ENCODE measurements at regions not wholly inside any gene's neighbourhood (a gene's known extent, or its start where the extent isn't known, plus 50 kb on each side); places are given as distances from the start of the nearest gene placed in this dataset.

DNA sequence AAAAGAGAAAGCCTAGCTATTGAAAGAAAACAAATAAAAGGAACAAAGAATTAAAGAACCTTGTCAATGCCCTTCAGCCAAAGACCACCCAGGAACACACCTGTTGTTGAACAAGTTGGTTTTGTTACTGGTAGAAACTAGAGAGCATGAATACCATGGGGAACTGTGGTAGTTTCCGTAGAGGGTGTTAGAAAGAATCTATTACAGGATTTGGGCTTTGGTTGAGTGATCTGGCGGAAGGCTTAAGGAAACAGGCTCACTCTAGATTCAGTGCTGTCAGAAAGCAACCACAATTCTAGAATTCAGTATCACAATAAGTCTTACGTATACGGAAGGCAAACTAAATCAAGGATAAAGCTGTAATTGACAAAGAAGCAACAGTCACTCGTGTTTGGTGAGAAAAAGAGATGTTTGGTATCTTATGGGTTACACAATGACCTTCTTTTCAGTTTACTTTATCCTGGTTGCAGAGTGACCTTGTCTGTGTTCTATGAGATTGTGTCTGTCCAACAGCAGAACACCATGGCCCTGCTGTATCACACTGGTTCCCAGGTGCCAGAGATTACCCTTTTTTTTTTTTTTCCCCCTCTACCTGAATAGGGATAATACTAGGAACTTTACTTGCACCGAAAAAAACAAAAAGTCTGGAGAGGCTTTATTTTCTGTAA, 265.9 kb downstream of the SHQ1 start:
- Mint-ChIP-seq H3K36me3 (ENCODE audit: low read depth) (no peaks in the 10 kb centered on the region), H3K27ac (no peak overlapping the region), H3K4me1 (ENCODE audit: low read depth) (peaks cover 7% of the 10 kb centered on the region), H3K4me3 (no peak overlapping the region), H3K27me3 (no peaks in the 10 kb centered on the region), H3K9me3 (no peaks in the 10 kb centered on the region)
- DNase-seq, result no peak

DNA sequence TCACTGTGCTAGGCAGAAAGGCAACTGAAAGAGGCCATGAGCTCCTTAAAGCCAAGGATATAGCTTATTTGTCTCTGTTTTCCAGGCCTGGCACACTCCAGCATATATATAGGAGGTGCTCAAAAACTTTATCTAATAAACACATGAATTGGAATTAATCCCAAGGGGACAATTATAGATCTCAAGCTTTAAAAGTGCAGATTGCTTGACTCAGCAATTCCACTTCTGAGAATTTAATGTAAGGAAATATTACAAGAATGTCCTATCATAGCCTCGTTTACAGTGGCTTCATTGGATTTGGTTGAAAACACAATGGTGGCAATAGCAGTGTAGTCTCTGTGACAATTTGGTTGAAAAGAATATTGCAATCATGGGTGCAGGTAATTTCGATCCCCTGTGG, 267.3 kb downstream of the SHQ1 start:
- H3K4me3 Mint-ChIP-seq, result no peak overlapping the region
- DNase-seq, result no peak
- no peaks in the 10 kb centered on the region for H3K27me3 Mint-ChIP-seq
- H3K4me1 Mint-ChIP-seq (ENCODE audit: low read depth), result peaks cover 7% of the 10 kb centered on the region
- H3K9me3 Mint-ChIP-seq, result no peaks in the 10 kb centered on the region
- H3K36me3 Mint-ChIP-seq (ENCODE audit: low read depth), result no peaks in the 10 kb centered on the region
- no peak overlapping the region for H3K27ac Mint-ChIP-seq

DNA sequence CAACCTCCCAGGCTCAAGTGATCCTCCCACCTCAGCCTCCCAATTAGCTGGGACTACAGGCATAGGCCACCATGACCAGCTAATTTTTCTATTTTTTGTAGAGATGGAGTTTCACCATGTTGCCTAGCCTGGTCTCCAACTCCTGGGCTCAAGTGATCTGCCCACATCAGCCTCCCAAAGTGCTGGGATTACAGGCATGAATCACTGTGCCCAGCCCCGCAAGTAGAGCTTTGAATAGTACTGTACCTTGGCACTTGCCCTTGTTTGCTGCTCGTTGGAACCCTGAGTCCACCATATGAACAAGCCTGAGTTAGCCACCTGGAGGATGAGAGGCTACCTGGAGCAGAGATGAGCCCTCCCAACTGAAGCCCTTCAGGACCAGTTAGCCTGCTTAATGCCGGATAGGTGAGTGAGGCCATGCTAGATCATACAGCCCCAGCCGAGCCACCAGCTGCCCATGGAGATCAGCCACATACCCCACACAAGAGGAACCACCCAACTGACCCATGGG, 267.9 kb downstream of the SHQ1 start:
- DNase-seq, result no peak
- Mint-ChIP-seq H3K27me3 (no peaks in the 10 kb centered on the region), H3K9me3 (no peaks in the 10 kb centered on the region), H3K27ac (no peak overlapping the region), H3K4me3 (no peak overlapping the region), H3K4me1 (ENCODE audit: low read depth) (peaks cover 6% of the 10 kb centered on the region), H3K36me3 (ENCODE audit: low read depth) (no peaks in the 10 kb centered on the region)

DNA sequence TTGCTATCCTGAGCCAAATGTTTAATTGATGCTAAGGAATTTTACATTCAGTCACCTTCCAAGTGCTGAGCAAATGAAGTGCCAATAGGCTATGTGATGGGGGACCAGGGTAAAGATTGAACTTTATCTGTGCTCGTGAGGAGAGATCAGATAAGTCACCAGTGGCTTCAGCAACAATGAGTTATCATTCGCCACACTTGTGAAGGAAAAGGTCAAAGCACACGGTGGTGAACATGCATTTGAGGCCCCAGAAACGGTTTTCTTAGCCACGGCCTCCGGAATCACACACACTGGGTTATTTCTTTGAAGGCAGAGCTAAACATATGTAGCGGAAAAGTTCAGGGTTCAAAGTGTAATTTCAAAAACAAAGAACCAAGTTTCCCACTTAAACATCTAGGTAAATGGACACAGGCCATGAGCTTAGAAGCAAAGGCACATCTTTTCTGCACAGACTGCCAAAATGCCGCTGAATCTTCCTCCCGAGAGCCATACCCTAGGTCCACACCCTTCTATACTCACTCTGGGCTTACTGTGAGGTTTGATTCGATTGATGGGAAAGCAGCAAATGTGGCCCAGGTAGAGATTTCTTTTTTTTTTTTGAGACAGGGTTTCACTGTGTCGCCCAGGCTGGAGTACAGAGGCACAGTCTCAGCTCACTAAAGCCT, 268.5 kb downstream of the SHQ1 start:
- DNase-seq, result no peak
- Mint-ChIP-seq H3K27ac (no peak overlapping the region), H3K9me3 (no peaks in the 10 kb centered on the region), H3K4me1 (ENCODE audit: low read depth) (peaks cover 2% of the 10 kb centered on the region), H3K36me3 (ENCODE audit: low read depth) (no peaks in the 10 kb centered on the region), H3K27me3 (no peaks in the 10 kb centered on the region), H3K4me3 (no peak overlapping the region)

DNA sequence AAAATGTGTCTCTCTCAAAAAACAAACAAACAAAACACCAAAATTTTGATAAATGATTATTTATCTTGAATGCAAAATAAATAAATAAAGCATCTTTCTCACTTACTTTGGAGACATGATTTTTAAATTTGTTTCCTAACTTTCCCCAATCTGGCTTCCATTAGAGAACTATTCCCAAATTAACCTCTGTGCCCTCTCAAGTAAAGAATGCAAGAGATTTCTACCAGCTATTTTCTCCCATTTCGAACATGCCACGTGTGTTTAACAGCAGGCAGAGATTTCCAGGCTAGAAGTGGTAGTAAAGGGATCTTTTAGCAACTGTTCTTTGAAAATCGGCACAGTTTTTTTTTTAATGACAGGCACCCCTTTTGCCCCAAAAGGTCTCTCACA, 269.1 kb downstream of the SHQ1 start:
- Mint-ChIP-seq H3K4me1 (ENCODE audit: low read depth) (peaks cover 2% of the 10 kb centered on the region), H3K4me3 (no peak overlapping the region), H3K36me3 (ENCODE audit: low read depth) (no peaks in the 10 kb centered on the region), H3K27ac (no peak overlapping the region), H3K9me3 (no peaks in the 10 kb centered on the region), H3K27me3 (no peaks in the 10 kb centered on the region)
- DNase-seq, result no peak

DNA sequence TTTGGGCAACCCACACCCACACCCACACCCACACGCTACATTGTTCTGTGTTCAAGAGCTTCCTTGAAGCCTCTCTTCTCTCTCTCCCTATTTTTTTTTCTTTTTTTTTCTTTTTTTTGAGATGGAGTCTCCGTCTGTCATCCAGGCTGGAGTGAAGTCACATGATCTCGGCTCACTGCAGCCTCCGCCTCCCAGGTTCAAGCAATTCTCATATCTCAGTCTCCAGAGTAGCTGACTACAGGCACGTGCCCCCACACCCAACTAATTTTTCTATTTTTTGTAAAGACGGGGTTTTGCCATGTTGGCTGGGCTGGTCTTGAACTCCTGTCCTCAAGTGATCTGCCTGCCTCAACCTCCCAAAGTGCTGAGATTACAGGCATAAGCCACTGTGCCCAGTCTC, 271.1 kb downstream of the SHQ1 start:
- Mint-ChIP-seq H3K4me3 (no peak overlapping the region), H3K36me3 (ENCODE audit: low read depth) (no peaks in the 10 kb centered on the region), H3K4me1 (ENCODE audit: low read depth) (no peaks in the 10 kb centered on the region), H3K27ac (no peak overlapping the region), H3K27me3 (no peaks in the 10 kb centered on the region), H3K9me3 (no peaks in the 10 kb centered on the region)
- DNase-seq, result no peak

DNA sequence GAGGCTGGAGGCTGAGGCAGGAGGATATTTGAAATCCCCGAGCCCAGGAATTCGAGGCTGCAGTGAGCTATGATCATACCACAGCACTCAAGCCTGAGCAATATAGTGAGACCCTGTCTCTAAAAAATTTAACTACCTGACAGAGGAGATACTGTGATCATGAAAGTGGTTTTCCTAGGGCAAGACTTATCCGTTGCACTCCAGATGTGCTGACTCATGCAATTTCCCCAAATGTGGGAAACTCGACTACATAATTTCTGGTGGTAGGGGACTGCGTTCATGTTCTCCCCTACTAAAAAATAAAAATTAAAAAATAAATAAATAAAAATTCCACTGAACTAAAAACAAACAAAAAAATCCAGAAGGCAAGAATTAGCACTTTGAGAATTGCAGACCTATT, 271.7 kb downstream of the SHQ1 start:
- Mint-ChIP-seq H3K4me1 (ENCODE audit: low read depth) (no peaks in the 10 kb centered on the region), H3K27ac (no peak overlapping the region), H3K27me3 (no peaks in the 10 kb centered on the region), H3K36me3 (ENCODE audit: low read depth) (no peaks in the 10 kb centered on the region), H3K9me3 (no peaks in the 10 kb centered on the region), H3K4me3 (no peak overlapping the region)
- DNase-seq, result no peak

DNA sequence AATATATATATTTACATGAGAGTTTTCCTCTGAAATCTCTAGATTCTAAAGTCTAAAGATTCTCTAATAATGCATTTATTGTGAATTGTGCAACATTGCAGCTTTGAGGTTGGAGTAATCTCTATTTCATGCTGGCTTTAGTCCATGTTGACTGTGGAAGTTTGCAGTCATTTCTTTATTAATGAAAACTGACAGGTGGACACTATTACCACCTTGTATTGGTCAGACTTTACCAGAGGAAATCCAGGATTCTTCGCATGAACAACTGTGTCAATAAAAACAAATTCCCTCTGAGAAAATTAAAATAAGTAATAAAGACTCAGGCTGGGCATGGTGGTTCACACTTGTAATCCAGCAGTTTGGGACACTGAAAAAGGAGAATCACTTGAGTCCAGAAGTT, 274.1 kb downstream of the SHQ1 start:
- Mint-ChIP-seq H3K4me1 (ENCODE audit: low read depth) (no peaks in the 10 kb centered on the region), H3K9me3 (no peaks in the 10 kb centered on the region), H3K36me3 (ENCODE audit: low read depth) (no peaks in the 10 kb centered on the region), H3K27ac (no peak overlapping the region), H3K27me3 (no peaks in the 10 kb centered on the region), H3K4me3 (no peak overlapping the region)
- no peak for DNase-seq

DNA sequence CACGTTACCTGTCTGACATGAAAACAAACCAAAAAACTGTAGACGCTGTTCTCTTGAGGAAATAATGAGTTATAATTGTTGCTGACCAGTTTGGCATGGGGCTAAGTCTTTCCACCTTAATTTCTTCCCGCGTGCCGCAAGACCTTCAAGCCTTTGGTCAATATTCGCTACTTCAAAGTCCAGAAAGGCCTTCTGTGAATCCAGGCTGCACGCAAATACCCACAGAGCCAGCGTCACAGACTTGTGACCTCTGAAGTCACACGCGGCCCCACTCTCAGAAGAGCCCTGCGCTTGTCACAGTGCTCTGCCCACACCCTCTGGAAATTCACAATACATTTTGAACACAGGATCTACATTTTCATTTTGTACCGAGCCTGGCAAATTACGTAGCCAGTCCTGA, 275.2 kb downstream of the SHQ1 start:
- Mint-ChIP-seq H3K27me3 (no peaks in the 10 kb centered on the region), H3K9me3 (no peaks in the 10 kb centered on the region), H3K36me3 (ENCODE audit: low read depth) (no peaks in the 10 kb centered on the region), H3K27ac (no peak overlapping the region), H3K4me3 (no peak overlapping the region), H3K4me1 (ENCODE audit: low read depth) (no peaks in the 10 kb centered on the region)
- no peak for DNase-seq

DNA sequence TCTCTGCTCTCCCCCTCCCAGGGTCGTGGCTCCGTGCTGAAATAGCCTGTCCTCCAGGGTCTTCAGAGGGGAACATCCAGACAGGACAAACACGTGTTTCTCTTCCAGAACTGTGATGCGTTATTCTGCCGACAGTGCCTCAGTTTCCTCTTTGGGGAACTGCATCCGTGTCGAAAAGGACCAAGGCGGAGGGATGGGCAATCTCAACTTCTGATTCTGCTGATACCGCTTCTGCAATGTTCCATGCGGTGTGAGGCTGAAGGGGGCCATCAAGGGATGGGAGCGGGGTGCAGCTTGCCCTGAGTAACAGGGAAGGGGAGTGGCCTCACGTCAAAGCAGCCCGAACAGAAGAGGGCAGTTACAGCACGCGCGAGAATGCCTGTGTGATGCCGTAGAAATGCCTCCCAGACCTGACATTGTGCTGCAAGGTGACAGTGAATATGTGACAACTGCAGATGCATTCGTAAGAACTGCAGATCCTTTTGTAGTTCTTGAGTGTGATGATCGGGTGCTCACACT, 275.7 kb downstream of the SHQ1 start:
- no peaks in the 10 kb centered on the region for H3K36me3 Mint-ChIP-seq (ENCODE audit: low read depth)
- H3K4me3 Mint-ChIP-seq, result no peak overlapping the region
- no peaks in the 10 kb centered on the region for H3K9me3 Mint-ChIP-seq
- H3K4me1 Mint-ChIP-seq (ENCODE audit: low read depth), result no peaks in the 10 kb centered on the region
- no peaks in the 10 kb centered on the region for H3K27me3 Mint-ChIP-seq
- H3K27ac Mint-ChIP-seq, result no peak overlapping the region
- DNase-seq, result no peak

DNA sequence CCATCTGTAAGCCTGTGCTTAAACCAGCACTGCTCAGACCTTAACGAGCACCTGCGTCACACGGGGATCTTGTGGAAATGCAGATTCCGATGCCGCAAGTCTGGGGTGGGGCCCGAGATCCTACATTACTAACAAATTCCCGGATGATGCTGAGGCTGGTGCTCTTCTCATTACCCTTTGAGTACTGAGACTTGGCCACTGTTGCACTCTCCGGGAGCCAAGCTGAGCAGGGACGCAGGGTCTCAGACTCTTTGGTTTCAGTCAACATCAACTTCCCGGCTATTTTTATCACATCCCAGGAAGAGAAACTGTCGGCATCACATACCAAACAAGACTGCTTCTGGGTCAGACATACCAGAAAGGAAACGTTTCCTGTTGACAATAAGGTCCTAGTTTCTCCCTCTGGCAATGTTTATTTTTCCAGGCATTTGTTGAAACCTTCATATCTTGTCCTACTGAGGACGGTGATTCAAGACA, 276.6 kb downstream of the SHQ1 start:
- Mint-ChIP-seq H3K36me3 (ENCODE audit: low read depth) (no peaks in the 10 kb centered on the region), H3K9me3 (no peaks in the 10 kb centered on the region), H3K4me3 (no peak overlapping the region), H3K4me1 (ENCODE audit: low read depth) (no peaks in the 10 kb centered on the region), H3K27me3 (no peaks in the 10 kb centered on the region), H3K27ac (no peak overlapping the region)
- DNase-seq, result no peak

DNA sequence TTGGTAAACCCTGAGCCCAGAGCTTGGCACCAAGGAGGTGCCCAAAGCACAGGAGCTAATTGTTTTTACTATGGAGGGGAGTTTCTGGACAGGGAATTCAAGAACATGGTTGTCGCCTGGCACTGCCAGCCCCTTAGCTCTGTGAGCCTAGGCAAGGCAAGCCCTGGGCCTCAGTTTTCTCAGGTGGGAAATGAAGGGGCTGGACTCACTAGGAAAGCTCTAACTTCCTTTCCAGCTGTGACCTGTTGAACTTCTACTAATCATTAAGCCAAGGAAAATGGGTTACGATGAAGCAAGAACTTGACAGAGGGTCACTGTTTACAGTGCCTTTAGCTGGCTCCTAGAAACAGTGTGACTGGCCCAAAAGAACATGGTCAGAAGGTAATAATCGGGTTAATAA, 277.2 kb downstream of the SHQ1 start:
- Mint-ChIP-seq H3K27me3 (no peaks in the 10 kb centered on the region), H3K4me1 (ENCODE audit: low read depth) (no peaks in the 10 kb centered on the region), H3K36me3 (ENCODE audit: low read depth) (no peaks in the 10 kb centered on the region), H3K9me3 (no peaks in the 10 kb centered on the region), H3K27ac (no peak overlapping the region), H3K4me3 (no peak overlapping the region)
- DNase-seq, result no peak

DNA sequence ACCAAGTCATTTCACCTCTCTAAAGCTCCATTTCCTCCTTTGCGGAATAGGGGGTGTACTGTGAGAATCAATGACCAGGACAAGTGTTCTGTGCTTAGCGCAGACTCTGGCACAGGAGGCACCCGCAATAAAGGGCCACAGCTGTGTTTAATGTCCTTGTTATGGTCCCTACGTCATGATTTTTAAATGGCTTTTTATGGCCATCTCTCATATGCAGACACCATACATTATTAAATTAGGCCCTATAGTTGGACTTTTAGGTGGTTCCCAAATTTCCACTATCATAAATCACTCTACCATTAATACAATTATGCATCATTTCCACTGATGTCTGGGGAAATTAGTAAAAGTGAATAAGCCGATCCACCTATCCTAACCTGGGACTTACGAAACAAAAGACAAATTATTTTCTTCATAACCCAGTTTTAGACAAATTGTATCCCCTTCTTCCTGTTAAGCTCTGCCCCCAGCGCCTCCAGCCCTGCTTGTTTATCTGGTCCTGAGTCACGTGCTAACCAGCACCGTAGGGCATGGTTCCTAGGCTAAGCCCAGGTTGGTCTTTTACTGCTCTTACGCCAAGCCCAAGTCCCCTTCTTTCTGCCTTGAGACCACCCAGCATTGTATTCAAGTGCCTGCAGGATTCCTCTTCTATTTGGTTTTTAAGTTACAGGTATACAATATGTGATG, 278.3 kb downstream of the SHQ1 start:
- DNase-seq, result no peak
- Mint-ChIP-seq H3K27ac (no peak overlapping the region), H3K9me3 (no peaks in the 10 kb centered on the region), H3K4me3 (no peak overlapping the region), H3K27me3 (no peaks in the 10 kb centered on the region), H3K4me1 (ENCODE audit: low read depth) (no peaks in the 10 kb centered on the region), H3K36me3 (ENCODE audit: low read depth) (no peaks in the 10 kb centered on the region)

DNA sequence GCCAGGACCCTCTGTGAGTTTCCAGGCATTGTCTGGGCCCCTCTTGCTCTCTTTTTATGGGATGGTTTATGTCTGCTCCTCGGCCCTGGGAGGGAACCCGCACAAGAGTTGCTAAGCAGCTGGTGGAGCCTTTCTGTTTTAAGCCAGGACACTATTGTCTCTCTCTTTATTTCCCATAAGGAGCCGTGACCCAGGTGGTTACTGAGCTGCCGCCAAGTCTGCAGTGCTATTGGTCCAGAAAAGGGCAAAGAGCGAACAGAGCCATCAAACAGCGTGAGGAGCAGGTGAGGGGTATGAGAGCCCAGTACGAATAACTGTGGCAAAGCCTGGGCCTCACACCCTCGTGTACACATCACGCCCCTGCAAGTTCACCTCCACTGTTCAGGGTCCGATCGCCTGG, 280.2 kb downstream of the SHQ1 start:
- no peak for DNase-seq
- H3K4me1 Mint-ChIP-seq (ENCODE audit: low read depth), result no peaks in the 10 kb centered on the region
- H3K36me3 Mint-ChIP-seq (ENCODE audit: low read depth), result no peaks in the 10 kb centered on the region
- no peak overlapping the region for H3K4me3 Mint-ChIP-seq
- H3K9me3 Mint-ChIP-seq, result no peaks in the 10 kb centered on the region
- no peak overlapping the region for H3K27ac Mint-ChIP-seq
- H3K27me3 Mint-ChIP-seq, result no peaks in the 10 kb centered on the region

DNA sequence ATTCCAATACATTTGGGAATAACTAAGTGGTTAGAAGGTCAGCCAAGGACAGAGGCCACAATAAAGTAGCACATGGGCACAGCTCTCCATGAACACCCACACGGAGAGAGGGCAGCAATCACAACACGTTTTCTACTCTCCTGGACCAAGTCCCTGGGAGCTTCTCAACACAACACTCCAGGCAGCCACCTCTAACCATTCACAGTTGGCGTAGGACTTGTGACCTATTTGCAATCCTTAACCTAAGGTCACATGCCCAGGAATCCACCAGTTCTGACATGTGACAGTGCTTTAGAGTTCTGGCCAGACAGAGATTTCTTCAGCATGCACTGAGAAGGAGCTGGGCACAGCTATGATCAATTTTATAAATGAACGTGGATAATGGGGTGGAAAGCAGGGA, 280.8 kb downstream of the SHQ1 start:
- no peak for DNase-seq
- H3K9me3 Mint-ChIP-seq, result no peaks in the 10 kb centered on the region
- H3K4me1 Mint-ChIP-seq (ENCODE audit: low read depth), result no peaks in the 10 kb centered on the region
- no peaks in the 10 kb centered on the region for H3K36me3 Mint-ChIP-seq (ENCODE audit: low read depth)
- no peak overlapping the region for H3K4me3 Mint-ChIP-seq
- H3K27ac Mint-ChIP-seq, result no peak overlapping the region
- no peaks in the 10 kb centered on the region for H3K27me3 Mint-ChIP-seq
